ENCODE measurements at regions not wholly inside any gene's neighbourhood (a gene's known extent, or its start where the extent isn't known, plus 50 kb on each side); places are given as distances from the start of the nearest gene placed in this dataset.
"Not testable (repeated sequence)": the region's sequence is repeated elsewhere in the genome, so short reads cannot be mapped to it uniquely, and the experiment has no call there.

- DNase-seq = no peak
- peaks cover 0 to 3% (median 0%) of the 10 kb centered on the region in 4 donors for H3K9me3 ChIP-seq
- H3K4me3 ChIP-seq = no peak overlapping the region
- H3K27ac ChIP-seq = no peak overlapping the region
- H3K27me3 ChIP-seq = no peaks in the 10 kb centered on the region
- TF ChIP-seq POLR2A (IDR thresholded peaks at IDR 0.05) (no peak), EP300 (IDR thresholded peaks at IDR 0.05) (no peak), CTCF (IDR thresholded peaks at IDR 0.05) (no peak), POLR2AphosphoS5 (IDR thresholded peaks at IDR 0.05) (no peak)
- H3K4me1 ChIP-seq = no peaks in the 10 kb centered on the region
- intact Hi-C loops (cut with DNase I; ENCODE audit: low total_unique reads) = no loop called here
- no peaks in the 10 kb centered on the region for H3K36me3 ChIP-seq
- whole genome bisulfite sequencing, 5 donors = 81 to 91% (median 83%) methylated on average over 1 of the region's 1 CpG
Observed at GRCh38 chr7:13801669-13802068, 187.8 kb downstream of the ETV1 start.

- no peaks in the 10 kb centered on the region for H3K36me3 ChIP-seq
- no peak overlapping the region for H3K27ac ChIP-seq
- TF ChIP-seq CTCF (IDR thresholded peaks at IDR 0.05) (no peak), POLR2A (IDR thresholded peaks at IDR 0.05) (no peak), POLR2AphosphoS5 (IDR thresholded peaks at IDR 0.05) (no peak), EP300 (IDR thresholded peaks at IDR 0.05) (no peak)
- WGBS, 5 donors = 81 to 97% (median 94%) methylated on average over 1 of the region's 1 CpG
- H3K9me3 ChIP-seq = peaks cover 0 to 3% (median 0%) of the 10 kb centered on the region in 4 donors
- no peak for DNase-seq
- H3K27me3 ChIP-seq = no peaks in the 10 kb centered on the region
- no peak overlapping the region for H3K4me3 ChIP-seq
- H3K4me1 ChIP-seq = no peaks in the 10 kb centered on the region
- intact Hi-C loops (cut with DNase I; ENCODE audit: low total_unique reads) = no loop called here
Observed at GRCh38 chr7:13802651-13803050, 186.8 kb downstream of the ETV1 start.

GRCh38 chr7:13803134-13803533 is 186.3 kb downstream of the ETV1 start:
- TF ChIP-seq CTCF (IDR thresholded peaks at IDR 0.05) (no peak), POLR2AphosphoS5 (IDR thresholded peaks at IDR 0.05) (no peak), POLR2A (IDR thresholded peaks at IDR 0.05) (no peak), EP300 (IDR thresholded peaks at IDR 0.05) (no peak)
- intact Hi-C loops (cut with DNase I; ENCODE audit: low total_unique reads) = no loop called here
- no peaks in the 10 kb centered on the region for H3K36me3 ChIP-seq
- H3K27ac ChIP-seq = no peak overlapping the region
- DNase-seq = no peak
- no peaks in the 10 kb centered on the region for H3K4me1 ChIP-seq
- WGBS, 5 donors = 88 to 93% (median 89%) methylated on average over 8 of the region's 8 CpGs
- H3K9me3 ChIP-seq = peaks cover 0 to 3% (median 0%) of the 10 kb centered on the region in 4 donors
- no peaks in the 10 kb centered on the region for H3K27me3 ChIP-seq
- H3K4me3 ChIP-seq = no peak overlapping the region

- H3K27ac ChIP-seq; H3K4me1 ChIP-seq; intact Hi-C loops (cut with DNase I; ENCODE audit: low total_unique reads); H3K36me3 ChIP-seq; DNase-seq; H3K27me3 ChIP-seq; H3K4me3 ChIP-seq; H3K9me3 ChIP-seq: not testable (repeated sequence)
- 86 to 92% (median 89%) methylated on average over 33 of the region's 33 CpGs for WGBS, 5 donors
Observed at GRCh38 chr7:13806089-13806867, 183.2 kb downstream of the ETV1 start.

GRCh38 chr7:13817230-13817629 is 172.2 kb downstream of the ETV1 start:
- H3K4me1 ChIP-seq; H3K27ac ChIP-seq; DNase-seq; H3K4me3 ChIP-seq; intact Hi-C loops (cut with DNase I; ENCODE audit: low total_unique reads); H3K36me3 ChIP-seq; H3K27me3 ChIP-seq; H3K9me3 ChIP-seq: not testable (repeated sequence)

Data from stomach (tissue), 8 donors.